ENCODE measurements at regions not wholly inside any gene's neighbourhood (a gene's known extent, or its start where the extent isn't known, plus 50 kb on each side); places are given as distances from the start of the nearest gene placed in this dataset.

GRCh38 chr18:67081482-67082211 lies 434.9 kb downstream of the DSEL start:
- Histone ChIP-seq H3K27me3 (replicated peaks) (no peaks in the 10 kb centered on the region), H3K36me3 (replicated peaks) (no peaks in the 10 kb centered on the region), H3K4me3 (ENCODE audit: low read depth, low read length) (no peak overlapping the region), H3K27ac (no peak overlapping the region)
- TF ChIP-seq CTCF (IDR thresholded peaks at IDR 0.05; ENCODE audit: low read depth, low read length, missing control alignments): no peak
- in situ Hi-C loops (cut with HindIII; ENCODE audit: low pct_ligation_motif_present, low sequenced_read_pairs): no loop called here
- DNase-seq: no peak

GRCh38 chr18:67080601-67081000 lies 435.9 kb downstream of the DSEL start:
- Histone ChIP-seq H3K36me3 (replicated peaks) (no peaks in the 10 kb centered on the region), H3K4me3 (ENCODE audit: low read depth, low read length) (no peak overlapping the region), H3K27me3 (replicated peaks) (no peaks in the 10 kb centered on the region), H3K27ac (no peak overlapping the region)
- DNase-seq: no peak
- no peak for TF ChIP-seq CTCF (IDR thresholded peaks at IDR 0.05; ENCODE audit: low read depth, low read length, missing control alignments)
- in situ Hi-C loops (cut with HindIII; ENCODE audit: low pct_ligation_motif_present, low sequenced_read_pairs): no loop called here

- no peak overlapping the region for H3K27ac ChIP-seq
- no peak for DNase-seq
- H3K4me3 ChIP-seq (ENCODE audit: low read depth, low read length): no peak overlapping the region
- in situ Hi-C loops (cut with HindIII; ENCODE audit: low pct_ligation_motif_present, low sequenced_read_pairs): no loop called here
- no peak for TF ChIP-seq CTCF (IDR thresholded peaks at IDR 0.05; ENCODE audit: low read depth, low read length, missing control alignments)
- H3K36me3 ChIP-seq (replicated peaks): no peaks in the 10 kb centered on the region
- H3K27me3 ChIP-seq (replicated peaks): no peaks in the 10 kb centered on the region
Observed at GRCh38 chr18:67074309-67074708, 442.2 kb downstream of the DSEL start.

GRCh38 chr18:67072791-67073190 lies 443.7 kb downstream of the DSEL start:
- Histone ChIP-seq H3K4me3 (ENCODE audit: low read depth, low read length) (no peak overlapping the region), H3K27me3 (replicated peaks) (no peaks in the 10 kb centered on the region), H3K27ac (no peak overlapping the region), H3K36me3 (replicated peaks) (no peaks in the 10 kb centered on the region)
- DNase-seq: no peak
- in situ Hi-C loops (cut with HindIII; ENCODE audit: low pct_ligation_motif_present, low sequenced_read_pairs): no loop called here
- TF ChIP-seq CTCF (IDR thresholded peaks at IDR 0.05; ENCODE audit: low read depth, low read length, missing control alignments): no peak

- in situ Hi-C loops (cut with HindIII; ENCODE audit: low pct_ligation_motif_present, low sequenced_read_pairs): no loop called here
- H3K4me3 ChIP-seq (ENCODE audit: low read depth, low read length): no peak overlapping the region
- TF ChIP-seq CTCF (IDR thresholded peaks at IDR 0.05; ENCODE audit: low read depth, low read length, missing control alignments): no peak
Observed at GRCh38 chr18:67068608-67069007, 447.9 kb downstream of the DSEL start.

GRCh38 chr18:67047334-67047733 lies 443.4 kb upstream of the CDH19 start:
- no peak for TF ChIP-seq CTCF (IDR thresholded peaks at IDR 0.05; ENCODE audit: low read depth, low read length, missing control alignments)
- in situ Hi-C loops (cut with HindIII; ENCODE audit: low pct_ligation_motif_present, low sequenced_read_pairs): no loop called here
- no peaks in the 10 kb centered on the region for H3K36me3 ChIP-seq (replicated peaks)
- no peak overlapping the region for H3K4me3 ChIP-seq (ENCODE audit: low read depth, low read length)
- no peaks in the 10 kb centered on the region for H3K27me3 ChIP-seq (replicated peaks)
- no peak overlapping the region for H3K27ac ChIP-seq
- DNase-seq: no peak

More at GRCh38 chr18:67068608-67069007, 447.9 kb downstream of the DSEL start:
- H3K27ac ChIP-seq: no peak overlapping the region
- DNase-seq: no peak
- no peaks in the 10 kb centered on the region for H3K36me3 ChIP-seq (replicated peaks)
- H3K27me3 ChIP-seq (replicated peaks): no peaks in the 10 kb centered on the region

Measured in brain microvascular endothelial cell (primary cell).